Putamen (tissue), 1 donor: ENCODE measurements at regions not wholly inside any gene's neighbourhood (a gene's known extent, or its start where the extent isn't known, plus 50 kb on each side); places are given as distances from the start of the nearest gene placed in this dataset.
"Not testable (repeated sequence)": the region's sequence is repeated elsewhere in the genome, so short reads cannot be mapped to it uniquely, and the experiment has no call there.

ENCODE experiments used
- DNase-seq: peaks from one replicate; pipeline ENCODE4 v3.0.0-alpha.2; 2016; ENCODE audit warnings: low spot score

GRCh38 chr18:39449566-39449965 is 1884.0 kb upstream of the CELF4 start:
- DNase-seq: no peak

GRCh38 chr18:39448942-39449341 is 1883.3 kb upstream of the CELF4 start:
- no peak for DNase-seq

- not testable (repeated sequence) for DNase-seq
These were observed 1879.4 kb upstream of the CELF4 start for GRCh38 chr18:39444957-39445356.

GRCh38 chr18:39441648-39442047 is 1876.0 kb upstream of the CELF4 start:
- DNase-seq: no peak

- DNase-seq: no peak
These were observed 1870.4 kb upstream of the CELF4 start for GRCh38 chr18:39435996-39436395.

- DNase-seq: no peak
These were observed 1869.6 kb upstream of the CELF4 start for GRCh38 chr18:39435209-39435608.

- DNase-seq: no peak
These were observed 1868.8 kb upstream of the CELF4 start for GRCh38 chr18:39434223-39434920.

- no peak for DNase-seq
These were observed 1859.7 kb upstream of the CELF4 start for GRCh38 chr18:39425172-39425850.

- no peak for DNase-seq
These were observed 1858.7 kb upstream of the CELF4 start for GRCh38 chr18:39424261-39424660.

GRCh38 chr18:39421276-39421675 is 1855.7 kb upstream of the CELF4 start:
- DNase-seq: peak; percentile 15

- no peak for DNase-seq
These were observed 1853.7 kb upstream of the CELF4 start for GRCh38 chr18:39419315-39419714.

- no peak for DNase-seq
These were observed 1849.9 kb upstream of the CELF4 start for GRCh38 chr18:39415471-39415870.

GRCh38 chr18:39414009-39414700 is 1848.6 kb upstream of the CELF4 start:
- peak; percentile 60 for DNase-seq

- DNase-seq: no peak
These were observed 1841.3 kb upstream of the CELF4 start for GRCh38 chr18:39406941-39407340.

- DNase-seq: no peak
These were observed 1837.5 kb upstream of the CELF4 start for GRCh38 chr18:39403121-39403520.

- no peak for DNase-seq
These were observed 1834.1 kb upstream of the CELF4 start for GRCh38 chr18:39399662-39400061.

GRCh38 chr18:39396168-39396567 is 1830.6 kb upstream of the CELF4 start:
- DNase-seq: no peak

- no peak for DNase-seq
These were observed 1824.3 kb upstream of the CELF4 start for GRCh38 chr18:39389800-39390379.

- no peak for DNase-seq
These were observed 1815.3 kb upstream of the CELF4 start for GRCh38 chr18:39380866-39381265.

GRCh38 chr18:39380186-39380725 is 1814.7 kb upstream of the CELF4 start:
- DNase-seq: no peak

- DNase-seq: no peak
These were observed 1809.5 kb upstream of the CELF4 start for GRCh38 chr18:39375066-39375465.

- DNase-seq: no peak
These were observed 1806.4 kb upstream of the CELF4 start for GRCh38 chr18:39371996-39372395.

- no peak for DNase-seq
These were observed 1801.1 kb upstream of the CELF4 start for GRCh38 chr18:39366656-39367055.
